Cardiac fibroblast (primary cell): ENCODE measurements at regions not wholly inside any gene's neighbourhood (a gene's known extent, or its start where the extent isn't known, plus 50 kb on each side); places are given as distances from the start of the nearest gene placed in this dataset.

Source experiments
- DNase-seq, 2 donors: peaks; one replicate each; pipeline versions ENCODE4 v3.0.0 to v3.0.0-alpha.2; 2010; ENCODE audit warnings: low read depth in 2 of 2
- H3K4me3 ChIP-seq, 2 donors: replicated peaks in 1 of 2; 1 replicate in 1 of 2; 2 replicates in 1 of 2; pipeline ENCODE4 v1.5.1; 2011; ENCODE audit warnings: low read depth in 2 of 2, low read length in 2 of 2, mild to moderate bottlenecking in 2 of 2, moderate library complexity in 1 of 2
- TF ChIP-seq, protein P1 (sequence below): IDR thresholded peaks from one replicate; pipeline ENCODE4 v1.5.1; 2011; ENCODE audit warnings: low read depth, mild to moderate bottlenecking, low read length, inconsistent platforms

- DNase-seq = no peak
- TF ChIP-seq, protein P1, sequence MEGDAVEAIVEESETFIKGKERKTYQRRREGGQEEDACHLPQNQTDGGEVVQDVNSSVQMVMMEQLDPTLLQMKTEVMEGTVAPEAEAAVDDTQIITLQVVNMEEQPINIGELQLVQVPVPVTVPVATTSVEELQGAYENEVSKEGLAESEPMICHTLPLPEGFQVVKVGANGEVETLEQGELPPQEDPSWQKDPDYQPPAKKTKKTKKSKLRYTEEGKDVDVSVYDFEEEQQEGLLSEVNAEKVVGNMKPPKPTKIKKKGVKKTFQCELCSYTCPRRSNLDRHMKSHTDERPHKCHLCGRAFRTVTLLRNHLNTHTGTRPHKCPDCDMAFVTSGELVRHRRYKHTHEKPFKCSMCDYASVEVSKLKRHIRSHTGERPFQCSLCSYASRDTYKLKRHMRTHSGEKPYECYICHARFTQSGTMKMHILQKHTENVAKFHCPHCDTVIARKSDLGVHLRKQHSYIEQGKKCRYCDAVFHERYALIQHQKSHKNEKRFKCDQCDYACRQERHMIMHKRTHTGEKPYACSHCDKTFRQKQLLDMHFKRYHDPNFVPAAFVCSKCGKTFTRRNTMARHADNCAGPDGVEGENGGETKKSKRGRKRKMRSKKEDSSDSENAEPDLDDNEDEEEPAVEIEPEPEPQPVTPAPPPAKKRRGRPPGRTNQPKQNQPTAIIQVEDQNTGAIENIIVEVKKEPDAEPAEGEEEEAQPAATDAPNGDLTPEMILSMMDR = no peak
- no peak overlapping the region for H3K4me3 ChIP-seq
Observed at GRCh38 chr6:126475449-126475848, 135.5 kb downstream of the CENPW start.

DNA sequence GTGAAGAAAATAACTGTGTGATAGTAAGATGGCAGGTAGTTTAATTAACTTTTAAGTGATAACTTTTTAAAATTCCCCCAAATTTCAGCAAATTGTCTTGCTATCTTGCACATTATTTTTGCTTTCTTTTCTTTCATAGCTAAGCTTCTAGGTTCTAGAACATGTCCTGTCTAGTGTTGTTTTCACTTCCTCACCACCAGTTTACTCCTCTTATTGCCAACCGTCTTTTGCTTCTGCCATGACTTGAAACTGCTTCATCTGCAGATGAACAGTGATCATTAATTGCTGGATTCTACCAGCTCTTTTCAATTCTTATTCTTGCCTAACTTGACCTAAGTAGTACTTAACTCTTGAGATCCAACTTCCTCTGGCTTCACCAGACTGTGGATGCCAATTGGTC, 137.8 kb downstream of the CENPW start:
- no peak for DNase-seq
- no peak overlapping the region for H3K4me3 ChIP-seq
- TF ChIP-seq, protein P1 = no peak

GRCh38 chr6:126480268-126480667, 140.4 kb downstream of the CENPW start:
- DNase-seq = no peak
- H3K4me3 ChIP-seq = no peak overlapping the region
- TF ChIP-seq, protein P1 = no peak

DNA sequence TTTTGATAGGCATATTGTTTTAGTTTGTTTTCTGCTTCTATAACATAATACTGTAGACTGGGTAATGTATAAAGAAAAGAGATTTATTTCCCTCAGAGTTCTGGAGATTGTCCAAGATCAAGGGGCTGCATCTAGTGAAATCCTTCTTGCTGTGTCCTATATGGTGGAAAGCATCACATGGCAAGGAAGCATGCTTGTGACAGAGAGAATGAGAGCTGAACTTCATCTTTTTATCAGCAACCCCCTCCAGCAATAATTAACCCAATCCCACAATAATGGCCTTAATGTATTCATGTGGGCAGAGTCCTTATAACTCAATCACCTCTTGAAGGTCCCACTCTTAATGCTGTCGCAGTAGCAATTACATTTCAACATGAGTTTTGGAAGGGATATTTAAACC, 141.4 kb downstream of the CENPW start:
- DNase-seq = no peak
- H3K4me3 ChIP-seq = no peak overlapping the region
- TF ChIP-seq, protein P1 = no peak

- no peak overlapping the region for H3K4me3 ChIP-seq
- DNase-seq = no peak
- TF ChIP-seq, protein P1 = no peak
Observed at GRCh38 chr6:126504792-126505191, 164.9 kb downstream of the CENPW start.

DNA sequence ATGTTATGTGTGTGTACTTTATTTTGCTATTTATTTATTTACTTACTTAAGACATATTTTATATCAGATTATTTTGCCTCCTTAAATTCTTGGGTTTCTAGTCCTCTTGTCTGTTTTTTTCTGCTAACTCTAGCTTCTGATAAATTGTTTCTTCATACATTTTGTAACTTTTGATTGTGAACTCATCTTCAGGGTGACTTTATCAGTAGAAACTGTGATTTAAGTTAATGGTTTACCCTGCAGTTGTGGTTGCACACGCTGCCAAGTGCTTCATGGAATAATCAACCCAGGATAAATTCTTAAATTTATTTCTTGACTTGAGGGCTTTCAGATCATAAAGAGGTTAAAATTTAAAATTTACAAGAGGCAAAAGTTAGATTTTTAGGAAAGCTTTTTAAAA, 173.3 kb downstream of the CENPW start:
- H3K4me3 ChIP-seq = no peak overlapping the region
- no peak for DNase-seq
- TF ChIP-seq, protein P1 = no peak

DNA sequence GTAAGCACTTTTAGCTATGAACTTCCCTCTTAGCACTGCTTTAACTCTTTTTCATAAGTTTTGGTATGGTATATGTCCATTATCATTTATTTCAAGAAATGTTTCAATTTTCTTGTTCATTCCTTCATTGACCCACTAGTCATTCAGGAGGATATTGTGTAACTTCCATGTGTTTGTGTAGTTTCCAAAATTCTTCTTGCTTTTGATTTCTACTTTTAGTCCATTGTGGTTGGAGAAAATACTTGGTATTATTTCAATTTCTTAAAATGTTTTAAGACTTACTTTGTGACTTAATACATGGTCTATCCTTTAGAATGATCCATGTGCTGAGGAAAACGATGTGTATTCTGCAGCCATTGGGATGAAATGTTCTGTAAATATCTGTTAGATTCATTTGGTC, 176.5 kb downstream of the CENPW start:
- DNase-seq = no peak
- TF ChIP-seq, protein P1 = no peak
- H3K4me3 ChIP-seq = no peak overlapping the region
